Epithelial cell of esophagus (primary cell): ENCODE measurements at regions not wholly inside any gene's neighbourhood (a gene's known extent, or its start where the extent isn't known, plus 50 kb on each side); places are given as distances from the start of the nearest gene placed in this dataset.

ENCODE experiments used
- DNase-seq: peaks from one replicate; pipeline ENCODE4 v3.0.0; 2010; ENCODE audit warnings: low read depth
- H3K4me3 ChIP-seq: 2 replicates; pipeline ENCODE4 v1.5.1; 2011; ENCODE audit warnings: mild to moderate bottlenecking, low read length, control low read depth
- CTCF ChIP-seq: IDR thresholded peaks from 2 replicates; pipeline ENCODE4 v1.5.1; 2011; ENCODE audit warnings: low read depth, mild to moderate bottlenecking, low read length, control low read depth, inconsistent platforms; ENCODE audit not compliant: insufficient read depth; ENCODE audit errors: missing control alignments

GRCh38 chr11:97514446-97514845 is 1124.6 kb downstream of the JRKL start:
- no peak overlapping the region for H3K4me3 ChIP-seq
- TF ChIP-seq CTCF, result no peak
- no peak for DNase-seq

GRCh38 chr11:97516688-97517087 is 1126.9 kb downstream of the JRKL start:
- DNase-seq, result no peak
- no peak for TF ChIP-seq CTCF
- H3K4me3 ChIP-seq, result no peak overlapping the region

- H3K4me3 ChIP-seq, result no peak overlapping the region
- no peak for DNase-seq
- TF ChIP-seq CTCF, result no peak
Measured at GRCh38 chr11:97525273-97525672, 1135.5 kb downstream of the JRKL start.

GRCh38 chr11:97537407-97538150 is 1147.8 kb downstream of the JRKL start:
- H3K4me3 ChIP-seq, result no peak overlapping the region
- TF ChIP-seq CTCF, result no peak
- no peak for DNase-seq

GRCh38 chr11:97544431-97544830 is 1154.6 kb downstream of the JRKL start:
- no peak for DNase-seq
- no peak for TF ChIP-seq CTCF
- H3K4me3 ChIP-seq, result no peak overlapping the region

- no peak overlapping the region for H3K4me3 ChIP-seq
- DNase-seq, result no peak
- no peak for TF ChIP-seq CTCF
Measured at GRCh38 chr11:97548280-97548679, 1158.5 kb downstream of the JRKL start.

GRCh38 chr11:97557399-97557798 is 1167.6 kb downstream of the JRKL start:
- DNase-seq, result peak; percentile 30
- peak; percentile 42 for TF ChIP-seq CTCF

More at GRCh38 chr11:97557399-97557798, 1167.6 kb downstream of the JRKL start:
- H3K4me3 ChIP-seq, result no peak overlapping the region
